DOHH2 (cell line): ENCODE measurements at regions not wholly inside any gene's neighbourhood (a gene's known extent, or its start where the extent isn't known, plus 50 kb on each side); places are given as distances from the start of the nearest gene placed in this dataset.

ENCODE experiments used
- H3F3A ChIP-seq: fragments of 200-600 bp; sonication (generic), shearing (Covaris generic); 2 replicates; pipeline ENCODE4 v1.6.0; 2016; ENCODE audit warnings: antibody characterized with exemption, mild to moderate bottlenecking; ENCODE audit not compliant: control insufficient read depth, insufficient read depth
- H3K27ac ChIP-seq: fragments of 200-600 bp; sonication (generic); 2 replicates; pipeline ENCODE4 v1.5.1; 2014; ENCODE audit warnings: low read depth, mild to moderate bottlenecking, low read length, moderate library complexity
- H3K27me3 ChIP-seq: fragments of 200-600 bp; sonication (generic); 2 replicates; pipeline ENCODE4 v1.6.1; 2014; ENCODE audit warnings: mild to moderate bottlenecking, low read length, mixed read lengths; ENCODE audit not compliant: control insufficient read depth
- H3K36me3 ChIP-seq: fragments of 200-600 bp; sonication (generic); 2 replicates; pipeline ENCODE4 v1.6.1; 2014; ENCODE audit warnings: mild to moderate bottlenecking, low read length, moderate library complexity, mixed read lengths; ENCODE audit not compliant: control insufficient read depth
- H3K4me1 ChIP-seq: fragments of 200-600 bp; sonication (generic); 2 replicates; pipeline ENCODE4 v1.6.1; 2014; ENCODE audit warnings: mild to moderate bottlenecking, low read length, mixed read lengths; ENCODE audit not compliant: control insufficient read depth
- H3K4me2 ChIP-seq: fragments of 200-600 bp; sonication (generic); 2 replicates; pipeline ENCODE4 v1.6.0; 2014; ENCODE audit warnings: mild to moderate bottlenecking, low read length, moderate library complexity
- H3K4me3 ChIP-seq: fragments of 200-600 bp; sonication (generic); 2 replicates; pipeline ENCODE4 v1.5.1; 2014; ENCODE audit warnings: mild to moderate bottlenecking, low read length, mixed read lengths
- H3K79me2 ChIP-seq: fragments of 200-600 bp; sonication (generic); 2 replicates; pipeline ENCODE4 v1.6.1; 2014; ENCODE audit warnings: mild to moderate bottlenecking, low read length, mixed read lengths; ENCODE audit not compliant: control insufficient read depth
- H3K9me2 ChIP-seq: fragments of 200-600 bp; sonication (generic); replicated peaks from 2 replicates; pipeline ENCODE4 v1.6.1; 2014; ENCODE audit warnings: mild to moderate bottlenecking, low read length, mixed read lengths; ENCODE audit not compliant: control insufficient read depth
- H3K9me3 ChIP-seq: fragments of 200-600 bp; sonication (generic); 2 replicates; pipeline ENCODE4 v1.6.1; 2014; ENCODE audit warnings: antibody characterized with exemption, low read length, mixed read lengths; ENCODE audit not compliant: control insufficient read depth, insufficient read depth
- H4K20me1 ChIP-seq: fragments of 200-600 bp; sonication (generic); 2 replicates; pipeline ENCODE4 v1.6.0; 2014; ENCODE audit warnings: low read depth, mild to moderate bottlenecking, antibody characterized with exemption, low read length, moderate library complexity; ENCODE audit not compliant: control insufficient read depth, insufficient read depth
- CTCF ChIP-seq: fragments of 200-600 bp; sonication (generic); IDR thresholded peaks from one replicate; pipeline ENCODE4 v1.5.1; 2014; ENCODE audit warnings: antibody characterized with exemption, mild to moderate bottlenecking, low read depth, low read length; ENCODE audit not compliant: poor library complexity, severe bottlenecking
- EZH2phosphoT487 ChIP-seq: fragments of 200-600 bp; sonication (generic); IDR thresholded peaks from 2 replicates; pipeline ENCODE4 v1.6.1; 2017; ENCODE audit warnings: borderline replicate concordance, mild to moderate bottlenecking, antibody characterized with exemption, low read length, moderate library complexity, mixed read lengths

- H3F3A ChIP-seq: no peaks in the 10 kb centered on the region
- no peaks in the 10 kb centered on the region for H3K27me3 ChIP-seq
- no peak for TF ChIP-seq EZH2phosphoT487
- H3K4me3 ChIP-seq: no peak overlapping the region
- no peaks in the 10 kb centered on the region for H3K4me1 ChIP-seq
- H3K4me2 ChIP-seq: no peak overlapping the region
- no peak overlapping the region for H3K27ac ChIP-seq
- H3K9me2 ChIP-seq: no peaks in the 10 kb centered on the region
- H3K9me3 ChIP-seq: no peaks in the 10 kb centered on the region
- H3K79me2 ChIP-seq: no peaks in the 10 kb centered on the region
- no peaks in the 10 kb centered on the region for H4K20me1 ChIP-seq
- no peaks in the 10 kb centered on the region for H3K36me3 ChIP-seq
These were observed 128.8 kb upstream of the SEM1 start for GRCh38 chr7:96838481-96838880.

- no peaks in the 10 kb centered on the region for H4K20me1 ChIP-seq
These were observed 145.5 kb upstream of the SEM1 start for GRCh38 chr7:96855139-96855538.

GRCh38 chr7:96855691-96856090 is 146.0 kb upstream of the SEM1 start:
- Histone ChIP-seq H3K9me3 (peaks cover 4% of the 10 kb centered on the region; the same call in 1 of the 2 replicates), H3F3A (no peaks in the 10 kb centered on the region), H3K27ac (no peak overlapping the region), H3K9me2 (no peaks in the 10 kb centered on the region), H3K36me3 (no peaks in the 10 kb centered on the region), H3K4me1 (no peaks in the 10 kb centered on the region), H3K4me3 (no peak overlapping the region), H3K79me2 (no peaks in the 10 kb centered on the region), H3K4me2 (no peak overlapping the region), H4K20me1 (no peaks in the 10 kb centered on the region), H3K27me3 (no peaks in the 10 kb centered on the region)
- no peak for TF ChIP-seq CTCF
- TF ChIP-seq EZH2phosphoT487: no peak

More at GRCh38 chr7:96855139-96855538, 145.5 kb upstream of the SEM1 start:
- TF ChIP-seq EZH2phosphoT487: no peak
- TF ChIP-seq CTCF: no peak
- Histone ChIP-seq H3K9me3 (peaks cover 4% of the 10 kb centered on the region; the same call in 1 of the 2 replicates), H3K27me3 (no peaks in the 10 kb centered on the region), H3K27ac (no peak overlapping the region), H3K4me2 (no peak overlapping the region), H3K36me3 (no peaks in the 10 kb centered on the region), H3K79me2 (no peaks in the 10 kb centered on the region), H3F3A (no peaks in the 10 kb centered on the region), H3K9me2 (no peaks in the 10 kb centered on the region), H3K4me1 (no peaks in the 10 kb centered on the region), H3K4me3 (no peak overlapping the region)

GRCh38 chr7:96869538-96869937 is 135.8 kb upstream of the DLX6 start:
- no peak overlapping the region for H3K4me2 ChIP-seq
- H3K27me3 ChIP-seq: no peaks in the 10 kb centered on the region
- no peaks in the 10 kb centered on the region for H3K9me3 ChIP-seq
- H3K9me2 ChIP-seq: no peaks in the 10 kb centered on the region
- TF ChIP-seq EZH2phosphoT487 (no peak), CTCF (no peak)
- H3K79me2 ChIP-seq: no peaks in the 10 kb centered on the region
- no peaks in the 10 kb centered on the region for H3K4me1 ChIP-seq
- no peak overlapping the region for H3K4me3 ChIP-seq
- H3K36me3 ChIP-seq: no peaks in the 10 kb centered on the region
- no peaks in the 10 kb centered on the region for H4K20me1 ChIP-seq
- no peaks in the 10 kb centered on the region for H3F3A ChIP-seq
- H3K27ac ChIP-seq: no peak overlapping the region
